ENCODE measurements at regions not wholly inside any gene's neighbourhood (a gene's known extent, or its start where the extent isn't known, plus 50 kb on each side); places are given as distances from the start of the nearest gene placed in this dataset.
A peak's percentile ranks its signal among the peaks of the same experiment; 100 is the strongest.
"Not testable (repeated sequence)": the region's sequence is repeated elsewhere in the genome, so short reads cannot be mapped to it uniquely, and the experiment has no call there.

DNA sequence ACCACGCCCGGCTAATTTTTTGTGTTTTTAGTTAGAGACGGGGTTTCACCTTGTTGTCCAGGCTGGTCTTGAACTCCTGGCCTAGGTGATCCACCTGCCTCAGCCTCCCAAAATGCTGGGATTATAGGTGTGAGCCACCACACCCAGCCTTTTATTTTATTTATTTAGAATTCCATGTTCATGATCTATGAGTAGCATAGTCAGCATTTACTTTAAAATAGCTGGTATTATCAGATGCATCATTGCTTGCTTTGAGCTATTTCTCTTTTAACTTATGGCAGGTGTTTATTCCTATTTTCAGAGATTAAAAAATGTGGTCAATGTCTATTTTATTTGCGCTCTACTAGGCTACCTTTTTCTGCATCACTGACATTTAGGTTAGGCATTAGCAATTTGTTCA, 152.0 kb downstream of the UTRN start:
- DNase-seq: no peak

DNA sequence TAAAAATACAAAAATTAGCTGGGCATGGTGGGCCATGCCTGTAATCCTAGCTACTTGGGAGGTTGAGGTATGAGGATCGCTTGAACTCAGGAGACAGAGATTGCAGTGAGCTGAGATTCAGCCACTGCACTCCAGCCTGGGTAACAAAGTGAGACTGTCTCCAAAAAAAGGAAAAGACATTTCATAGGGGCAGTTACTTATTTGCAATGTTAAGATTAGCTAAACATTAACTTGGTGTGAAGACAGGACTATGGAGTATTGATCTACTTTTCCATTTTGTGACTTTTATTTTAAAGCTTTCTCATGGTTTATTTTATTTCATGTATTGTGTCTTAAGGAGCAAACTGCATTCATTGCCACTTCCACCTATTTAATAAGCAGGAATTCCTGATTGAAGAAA, 153.0 kb downstream of the UTRN start:
- DNase-seq: no peak

DNA sequence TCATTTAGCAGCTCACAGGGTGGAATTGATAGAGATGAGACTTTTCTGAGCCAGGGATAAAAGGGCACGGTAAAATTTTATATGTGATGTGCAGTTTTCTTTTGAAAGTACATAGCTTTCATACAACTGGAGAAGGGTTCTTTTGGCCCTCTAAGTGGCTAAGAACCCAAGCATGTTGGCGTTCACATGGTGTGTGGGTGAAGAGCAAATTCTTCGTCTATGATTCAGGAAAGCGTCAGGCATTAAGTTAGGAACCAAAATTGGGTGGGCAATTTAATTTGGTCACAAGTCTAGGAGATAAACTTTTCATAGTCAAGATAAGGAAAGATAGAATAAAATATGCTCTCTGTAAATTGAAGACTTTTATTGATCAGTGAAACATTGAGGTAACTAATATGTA, 153.9 kb downstream of the UTRN start:
- no peak for DNase-seq

DNA sequence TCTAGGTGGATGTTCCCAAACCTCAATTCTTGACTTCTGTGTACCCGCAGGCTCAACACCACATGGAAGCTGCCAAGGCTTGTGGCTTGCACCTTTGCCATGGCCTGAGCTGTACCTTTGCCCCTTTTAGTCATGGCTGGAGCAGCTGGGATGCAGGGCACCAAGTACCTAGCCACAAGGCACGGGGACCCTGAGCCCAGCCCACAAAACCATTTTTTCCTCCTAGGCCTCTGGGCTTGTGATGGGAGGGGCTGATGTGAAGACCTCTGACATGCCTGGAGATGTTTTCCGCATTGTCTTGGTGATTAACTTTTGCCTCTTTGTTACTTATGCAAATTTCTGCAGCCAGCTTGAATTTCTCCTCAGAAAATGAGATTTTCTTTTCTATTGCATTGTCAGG, 156.7 kb downstream of the UTRN start:
- not testable (repeated sequence) for DNase-seq

DNA sequence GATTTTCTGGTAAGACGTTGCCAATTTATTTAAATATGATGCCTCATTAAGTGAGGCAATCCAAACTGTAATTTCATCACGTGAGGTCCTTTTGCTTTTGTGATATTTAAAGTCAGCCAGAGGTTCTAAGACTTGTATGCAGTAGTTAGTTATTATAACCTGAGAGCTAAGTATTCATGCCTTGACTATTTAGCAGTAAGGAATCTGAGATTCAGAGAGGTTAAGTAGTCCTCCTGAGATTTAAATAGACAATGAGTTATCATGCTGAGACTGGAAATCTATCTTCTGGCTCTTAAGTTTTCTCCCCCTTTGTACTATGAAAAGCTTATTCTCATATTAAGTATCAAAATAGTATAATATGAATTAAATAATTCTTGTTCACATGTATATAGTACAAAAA, 158.0 kb downstream of the UTRN start:
- no peak for DNase-seq

DNA sequence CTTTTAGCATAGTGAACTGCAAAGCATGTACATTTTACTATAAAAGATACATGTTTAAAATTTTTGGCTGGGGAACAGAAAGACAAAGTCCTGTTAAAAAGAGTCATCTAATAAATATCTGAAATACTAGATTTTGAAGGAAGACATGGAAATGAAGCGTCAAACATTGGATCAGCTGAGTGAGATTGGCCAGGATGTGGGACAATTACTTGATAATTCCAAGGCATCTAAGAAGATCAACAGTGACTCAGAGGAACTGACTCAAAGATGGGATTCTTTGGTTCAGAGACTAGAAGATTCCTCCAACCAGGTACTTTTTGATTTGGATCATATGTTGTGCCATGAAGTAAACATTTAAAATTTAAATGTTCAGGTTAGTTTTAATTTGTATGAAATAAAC, 162.3 kb downstream of the UTRN start:
- no peak for DNase-seq

DNA sequence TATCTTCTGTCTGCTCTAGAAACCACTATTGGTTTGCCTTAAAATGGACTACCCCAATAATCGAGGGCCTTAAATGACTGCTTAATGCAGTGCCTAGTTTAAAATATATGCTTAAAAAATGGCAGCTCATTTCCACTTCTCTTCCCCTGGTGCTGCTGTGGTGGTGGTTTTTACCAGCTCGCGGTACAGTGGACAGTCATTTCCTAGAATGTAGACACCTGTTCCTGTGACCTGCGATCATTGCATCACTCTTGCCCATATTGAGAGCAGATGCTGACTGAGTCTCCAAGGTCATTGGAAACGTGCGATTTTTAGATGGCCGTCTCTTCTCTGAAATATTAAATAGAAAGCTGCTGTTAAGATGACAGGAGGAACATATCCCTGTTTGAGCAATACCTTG, 164.1 kb downstream of the UTRN start:
- DNase-seq: no peak

DNA sequence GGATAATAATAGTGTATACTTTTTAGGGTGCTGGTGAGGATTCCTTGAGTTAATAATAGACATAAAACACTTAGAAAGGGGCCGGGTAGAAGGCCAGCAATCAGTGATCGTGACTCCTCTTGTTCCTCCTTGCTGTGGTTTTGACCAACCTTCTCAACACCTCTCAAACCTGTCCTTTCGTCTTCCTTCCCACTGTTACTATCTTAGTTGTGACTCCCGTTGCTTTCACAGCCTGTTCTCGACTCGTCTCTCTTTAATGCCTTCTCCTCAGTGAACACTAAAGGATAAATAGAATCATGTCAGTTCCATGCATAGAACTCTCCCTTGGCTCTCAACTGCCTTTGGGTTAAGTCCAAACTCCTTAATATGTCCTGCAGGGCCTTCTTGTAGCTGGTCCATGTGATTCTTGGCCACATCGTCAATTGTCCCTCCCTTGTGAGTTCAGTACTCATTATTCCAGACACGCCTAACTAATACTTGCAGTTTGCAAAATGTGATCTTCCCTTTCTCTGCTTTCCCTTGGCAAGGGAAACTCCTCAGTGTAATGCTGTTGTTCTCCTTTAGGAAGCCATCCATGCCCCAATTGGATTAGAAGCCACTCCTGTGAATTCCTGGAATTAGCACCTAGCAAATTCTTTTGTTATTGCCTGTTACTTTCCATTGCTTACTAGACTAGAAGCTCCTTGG, 164.9 kb downstream of the UTRN start:
- DNase-seq: no peak

DNA sequence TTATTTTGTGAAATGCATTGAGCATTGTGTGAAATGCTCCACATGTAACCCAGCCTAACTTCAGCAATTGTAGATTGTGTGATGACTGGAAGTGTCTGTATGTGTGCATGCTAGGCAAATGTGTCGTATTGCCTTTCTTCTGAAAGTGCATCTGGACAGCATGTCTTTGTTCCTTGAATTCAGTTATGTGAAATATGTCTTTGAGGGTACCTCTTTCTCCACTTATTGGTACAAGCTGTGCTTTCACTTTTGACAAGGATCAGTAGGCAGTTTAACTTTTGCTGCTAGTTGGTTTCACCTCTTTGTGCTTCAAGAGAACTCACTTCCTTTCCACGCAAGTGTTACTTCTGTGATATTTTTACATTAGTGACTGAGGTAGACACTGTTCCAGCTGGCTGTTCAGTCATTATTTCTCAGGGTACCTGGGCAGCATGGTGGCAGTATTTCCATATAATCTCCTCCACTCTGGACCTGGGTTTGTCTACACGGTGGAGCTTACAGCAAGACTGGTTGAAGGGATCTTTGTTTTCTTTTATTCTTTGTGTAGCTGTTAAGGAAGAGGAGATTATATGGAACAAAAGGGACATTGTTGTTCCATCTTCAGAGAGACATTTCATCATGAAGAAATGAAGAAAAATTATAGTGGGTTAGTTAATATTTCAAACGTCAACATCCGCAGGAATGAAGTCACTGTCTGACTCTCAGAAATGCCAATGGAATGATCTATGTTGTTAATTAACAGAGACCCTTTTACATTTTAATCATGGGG, 175.4 kb downstream of the UTRN start:
- no peak for DNase-seq

DNA sequence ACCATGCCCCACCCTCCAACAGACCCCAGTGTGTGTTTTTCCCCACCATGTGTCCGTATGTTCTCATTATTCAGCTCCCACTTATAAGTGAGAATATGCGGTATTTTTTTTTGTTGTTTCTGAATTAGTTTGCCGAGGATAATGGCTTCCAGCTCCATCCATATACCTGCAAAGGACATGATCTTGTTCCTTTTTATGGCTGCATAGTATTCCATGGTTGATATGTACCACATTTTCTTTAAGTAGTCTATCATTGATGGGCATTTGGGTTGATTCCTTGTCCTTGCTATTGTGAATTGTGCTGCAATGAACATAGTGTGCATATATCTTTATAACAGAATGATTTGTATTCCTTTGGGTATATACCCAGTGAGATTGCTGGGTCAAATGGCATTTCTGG, 176.9 kb downstream of the UTRN start:
- DNase-seq: no peak

DNA sequence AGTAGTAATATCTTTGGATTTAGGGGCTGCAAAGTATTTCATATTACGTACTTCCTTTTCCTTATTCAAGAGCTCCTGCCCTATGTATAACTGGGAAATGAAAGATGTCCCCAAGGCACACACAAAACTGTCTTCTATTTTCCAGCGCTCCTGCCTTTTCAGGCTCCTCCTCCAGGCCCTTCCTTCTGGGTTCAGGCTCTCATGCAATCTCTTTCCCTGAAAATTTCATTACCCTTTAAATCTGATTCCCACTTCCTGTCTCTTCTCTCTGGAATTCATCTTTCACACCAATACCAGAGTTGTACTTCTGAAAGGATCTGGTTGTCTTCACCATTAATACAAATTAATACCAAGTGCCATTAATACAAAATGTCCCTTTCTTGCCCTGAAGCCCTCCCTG, 181.6 kb downstream of the UTRN start:
- DNase-seq: no peak

DNA sequence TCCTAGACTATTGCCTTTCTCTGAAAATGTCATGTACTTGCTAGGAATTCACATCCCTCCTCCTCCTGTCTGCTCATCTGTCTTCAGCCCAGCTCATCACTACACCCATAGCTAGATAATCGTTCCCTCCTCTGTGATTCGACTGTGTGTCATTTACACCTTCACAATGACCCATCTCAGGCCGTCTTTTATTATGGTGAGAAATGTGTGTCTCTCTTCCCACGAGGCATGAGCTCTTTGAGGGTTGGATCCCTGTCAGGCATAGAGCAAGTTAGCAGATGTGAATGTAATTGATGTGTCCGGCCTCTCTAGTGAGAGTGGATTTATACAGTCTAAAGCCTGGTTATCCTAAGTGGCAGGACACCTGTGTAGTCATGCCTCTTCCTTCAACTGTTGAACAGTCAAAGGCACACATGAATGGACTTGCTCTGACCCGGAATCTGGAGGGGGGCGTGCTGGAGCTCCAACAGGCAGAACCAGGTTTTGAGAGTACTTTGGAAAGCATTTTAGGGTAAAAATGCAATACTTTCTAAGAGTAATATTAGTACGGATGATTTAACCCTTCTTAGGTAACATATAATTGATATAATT, 182.1 kb downstream of the UTRN start:
- no peak for DNase-seq

DNA sequence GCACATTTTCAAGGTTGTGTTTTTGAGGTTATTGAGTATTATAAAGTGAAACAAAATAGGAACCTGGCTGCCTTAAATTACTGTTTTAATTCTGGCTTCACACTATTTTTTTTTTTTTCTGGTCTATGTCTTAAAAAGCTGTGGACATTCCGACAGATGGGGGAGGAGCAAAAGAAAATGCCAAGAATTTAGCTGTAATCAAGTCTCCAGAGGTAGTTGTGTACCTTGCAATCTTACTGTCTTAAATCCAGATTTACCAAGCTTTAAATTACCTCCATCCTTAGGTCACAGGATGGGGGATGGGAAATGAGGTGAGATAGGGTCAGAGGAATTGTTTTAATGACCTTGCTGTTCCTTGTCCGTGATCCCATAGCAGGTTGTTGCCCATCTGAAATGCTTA, 182.8 kb downstream of the UTRN start:
- DNase-seq: no peak

DNA sequence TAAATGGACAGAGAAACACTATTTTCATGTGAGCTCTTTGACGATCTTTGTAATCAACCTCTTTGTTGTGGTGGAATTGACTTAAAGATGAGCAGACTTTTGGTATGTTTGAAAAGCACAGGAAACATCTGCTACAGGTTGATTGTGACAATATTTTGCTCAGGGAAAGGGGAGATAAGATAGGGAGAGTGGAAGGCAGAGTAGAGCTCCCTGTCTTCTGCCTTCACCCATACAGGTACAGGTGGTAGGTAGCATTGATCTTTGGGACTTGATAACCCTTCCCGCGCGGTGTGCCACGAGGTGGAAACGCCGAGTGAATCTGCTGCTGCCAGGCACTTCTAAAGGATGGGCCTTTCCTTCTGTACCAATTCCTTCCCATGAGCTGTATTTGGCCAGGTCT, 183.6 kb downstream of the UTRN start:
- DNase-seq: peak; percentile 2

DNA sequence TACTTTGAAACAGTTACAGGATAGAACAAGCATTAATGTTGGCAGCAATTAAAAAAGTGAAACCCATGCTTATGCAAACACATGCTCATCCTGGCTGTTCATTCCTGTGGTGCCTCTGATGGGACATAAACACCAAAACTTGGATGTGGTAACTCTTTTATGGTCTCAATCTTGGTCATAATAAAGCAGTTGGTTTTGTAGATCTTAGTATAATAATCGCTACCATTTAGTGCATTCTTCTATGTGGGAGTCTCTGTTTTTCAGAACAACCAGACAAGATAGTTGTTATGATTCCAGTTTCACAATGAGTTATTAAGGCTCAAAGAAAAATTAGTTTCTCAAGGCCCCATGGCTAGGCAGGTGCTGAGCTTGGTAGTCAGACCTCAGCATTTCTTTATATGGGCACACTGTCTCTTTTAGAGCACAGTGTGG, 184.0 kb downstream of the UTRN start:
- DNase-seq: no peak

DNA sequence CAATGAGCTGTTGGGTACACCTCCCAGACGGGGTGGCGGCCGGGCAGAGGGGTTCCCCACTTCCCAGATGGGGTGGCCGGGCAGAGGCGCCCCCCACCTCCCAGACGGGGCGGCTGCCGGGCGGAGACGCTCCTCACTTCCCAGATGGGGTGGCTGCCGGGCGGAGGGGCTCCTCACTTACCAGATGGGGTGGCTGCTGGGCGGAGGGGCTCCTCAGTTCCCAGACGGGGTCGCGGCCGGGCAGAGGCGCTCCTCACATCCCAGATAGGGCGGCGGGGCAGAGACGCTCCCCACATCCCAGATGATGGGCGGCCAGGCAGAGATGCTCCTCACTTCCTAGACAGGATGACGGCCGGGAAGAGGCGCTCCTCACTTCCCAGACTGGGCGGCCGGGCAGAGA, 185.1 kb downstream of the UTRN start:
- not testable (repeated sequence) for DNase-seq

DNA sequence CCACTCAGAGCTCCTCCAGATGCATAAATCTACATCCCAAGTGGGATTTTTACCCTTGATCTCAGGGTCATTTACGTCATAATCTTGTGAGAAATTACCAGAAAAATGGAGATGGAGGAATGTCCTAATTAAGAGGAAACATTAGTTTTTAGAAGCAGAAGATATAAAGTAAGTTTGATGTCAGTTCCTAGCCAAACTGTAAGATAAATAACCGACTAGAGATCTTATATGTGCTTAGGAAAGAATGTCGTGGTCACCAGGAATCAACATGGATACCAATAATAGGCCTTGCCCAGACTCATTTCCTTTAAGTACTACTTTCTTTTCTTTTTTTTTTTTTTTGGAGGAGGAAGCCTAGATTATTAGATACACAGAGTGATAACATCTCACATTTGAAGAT, 186.9 kb downstream of the UTRN start:
- DNase-seq: no peak

DNA sequence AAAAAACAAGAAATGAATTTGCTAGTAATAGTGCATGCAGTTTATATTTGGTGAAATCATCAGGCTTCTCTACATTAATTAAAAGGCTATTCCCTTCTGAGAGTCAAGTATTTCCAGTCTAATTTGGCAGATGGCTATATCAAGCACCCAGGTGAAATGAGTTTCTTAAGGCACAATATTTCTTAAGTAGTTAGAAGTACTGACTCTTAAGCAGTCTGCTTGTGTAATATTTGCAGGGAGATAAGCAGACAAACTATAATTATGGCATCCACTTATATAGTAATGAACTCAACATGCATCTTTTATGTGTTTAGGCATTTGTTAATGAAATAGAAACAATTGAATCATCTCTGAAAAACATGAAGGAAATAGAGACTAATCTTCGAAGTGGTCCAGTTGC, 189.2 kb downstream of the UTRN start:
- no peak for DNase-seq

DNA sequence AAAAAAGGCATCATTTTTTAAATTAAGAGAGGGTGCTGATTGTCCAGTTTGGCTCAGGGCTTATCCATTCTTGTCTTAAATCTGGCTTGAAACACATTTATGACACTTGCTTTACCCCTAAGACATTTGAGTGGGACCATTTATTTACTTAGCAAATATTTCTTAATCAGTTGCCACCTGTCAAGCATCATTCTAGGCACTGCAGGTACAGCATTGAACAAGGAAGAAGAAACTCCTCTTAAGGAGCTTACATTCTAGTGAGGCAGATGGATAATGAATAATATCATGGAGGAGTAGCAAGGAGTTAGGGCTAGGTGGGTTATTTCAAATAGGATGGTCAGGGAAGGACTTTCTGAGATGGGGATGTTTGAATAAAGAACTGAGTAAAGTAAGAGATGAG, 189.8 kb downstream of the UTRN start:
- no peak for DNase-seq

DNA sequence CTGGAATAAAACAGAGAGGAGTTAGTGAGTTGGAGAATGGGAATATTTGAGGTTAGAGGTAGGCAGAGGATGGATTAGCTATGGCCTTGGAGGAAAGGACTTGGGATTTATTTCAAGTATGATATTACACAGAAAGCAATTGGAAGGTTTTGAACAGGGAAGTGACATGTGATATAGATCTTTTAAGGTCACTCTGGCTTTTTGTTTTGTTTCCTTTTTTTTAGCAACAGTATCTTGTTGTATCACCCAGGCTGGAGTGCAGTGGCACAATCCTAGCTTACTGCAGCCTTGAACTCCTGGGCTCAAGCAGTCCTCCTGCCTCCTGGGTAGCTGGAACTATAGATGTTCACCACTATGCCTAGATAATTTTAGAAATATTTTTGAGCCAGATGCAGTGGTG, 190.3 kb downstream of the UTRN start:
- DNase-seq: no peak

DNA sequence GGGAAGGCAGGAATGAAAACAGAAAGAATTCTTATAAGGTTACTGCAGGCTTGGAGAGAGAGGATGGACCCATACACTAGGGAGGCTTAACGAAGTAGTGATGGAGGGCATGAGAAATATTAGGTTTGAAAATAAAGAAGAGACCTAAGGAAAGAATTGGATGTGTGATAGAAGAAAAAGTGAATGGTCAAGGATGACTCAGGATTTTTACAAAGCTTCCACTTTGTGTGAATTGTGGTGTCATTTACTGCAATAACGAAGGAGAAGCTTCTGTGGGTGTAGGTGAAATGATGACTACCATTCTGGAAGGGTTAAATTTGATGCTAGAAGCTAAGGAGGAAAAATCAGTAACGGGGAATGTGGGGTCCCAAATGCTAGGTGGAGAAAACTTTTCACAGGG, 191.2 kb downstream of the UTRN start:
- DNase-seq: no peak

DNA sequence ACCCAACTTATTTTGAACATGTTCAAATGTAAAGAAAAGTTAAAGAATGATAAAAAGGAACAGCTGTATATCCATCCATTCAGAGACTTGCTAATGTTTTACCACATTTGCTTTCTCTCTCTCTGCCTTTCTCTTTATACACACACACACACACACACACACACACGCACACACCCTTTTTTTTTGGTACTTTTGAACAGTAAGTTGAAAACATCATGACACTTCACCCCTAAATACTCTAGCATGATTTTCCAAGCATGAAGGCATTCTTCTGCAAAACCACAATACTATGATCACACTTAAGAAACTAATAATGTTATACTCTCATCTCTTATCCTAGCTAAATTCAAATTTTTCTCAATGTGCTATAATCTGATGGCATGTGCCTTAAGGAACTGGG, 192.3 kb downstream of the UTRN start:
- no peak for DNase-seq

DNA sequence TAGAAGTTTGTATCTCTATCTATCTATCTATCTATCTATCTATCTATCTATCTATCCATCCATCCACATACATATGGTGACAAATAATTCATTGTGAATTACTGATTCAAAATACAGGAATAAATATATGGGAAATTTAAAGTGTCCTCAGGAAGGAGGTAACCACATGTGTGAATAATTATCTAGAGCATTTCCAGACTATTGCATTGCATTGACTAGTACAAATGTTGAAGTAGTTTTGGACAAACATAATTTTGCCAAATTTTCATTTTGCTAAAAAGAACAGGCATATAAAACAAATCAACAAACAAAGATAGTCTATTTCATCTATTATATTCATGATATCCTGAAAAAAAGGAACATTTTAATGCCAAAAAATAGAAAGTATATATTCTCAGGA, 192.7 kb downstream of the UTRN start:
- DNase-seq: no peak

DNA sequence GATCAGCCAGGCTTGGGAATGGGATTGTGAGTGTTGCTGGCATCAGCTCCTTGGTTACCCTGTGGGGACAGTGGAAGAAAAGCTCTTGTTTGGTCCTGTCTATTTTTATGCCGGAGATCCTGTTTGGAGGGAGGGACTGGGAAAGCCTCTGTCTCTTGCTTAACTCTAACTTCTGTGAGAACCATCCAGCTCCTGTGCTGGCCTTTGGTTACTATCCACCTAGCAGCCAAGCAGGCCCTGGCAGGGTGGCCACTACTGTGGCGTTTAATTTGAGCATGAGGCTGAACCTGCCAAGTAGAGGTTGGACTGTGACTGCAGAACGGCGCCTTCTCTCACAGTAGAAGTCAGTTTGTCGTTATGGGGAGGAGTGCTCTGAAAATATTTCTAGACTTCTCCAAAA, 193.3 kb downstream of the UTRN start:
- no peak for DNase-seq

All from effector CD4-positive, alpha-beta T cell (primary cell).